SU-DHL-6 (cell line): ENCODE measurements at regions not wholly inside any gene's neighbourhood (a gene's known extent, or its start where the extent isn't known, plus 50 kb on each side); places are given as distances from the start of the nearest gene placed in this dataset.

ENCODE experiments used
- H2AFZ ChIP-seq: fragments of 200-600 bp; sonication (generic); 2 replicates; pipeline ENCODE4 v1.6.1; 2014; ENCODE audit warnings: low read depth, mild to moderate bottlenecking, moderate library complexity, mixed read lengths, antibody characterized with exemption, low read length; ENCODE audit not compliant: severe bottlenecking
- H3F3A ChIP-seq: fragments of 200-600 bp; shearing (Covaris generic); 2 replicates; pipeline ENCODE4 v1.6.0; 2016; ENCODE audit warnings: antibody characterized with exemption, mild to moderate bottlenecking; ENCODE audit not compliant: insufficient read depth
- H3K27ac ChIP-seq: fragments of 200-600 bp; sonication (generic); 2 replicates; pipeline ENCODE4 v1.5.1; 2016; ENCODE audit warnings: low read depth, mild to moderate bottlenecking, low read length, moderate library complexity, mixed read lengths
- H3K27me3 ChIP-seq: fragments of 200-600 bp; sonication (generic), shearing (Covaris generic); 2 replicates; pipeline ENCODE4 v1.6.0; 2014; ENCODE audit warnings: mild to moderate bottlenecking, low read length
- H3K36me3 ChIP-seq: fragments of 200-600 bp; sonication (generic); 2 replicates; pipeline ENCODE4 v1.6.1; 2014; ENCODE audit warnings: mild to moderate bottlenecking, low read length, mixed read lengths
- H3K4me2 ChIP-seq: fragments of 300-600, 200-600 bp; shearing (Covaris generic), sonication (generic); 2 replicates; pipeline ENCODE4 v1.6.0; 2014; ENCODE audit warnings: low read length, low read depth, mild to moderate bottlenecking; ENCODE audit not compliant: poor library complexity, severe bottlenecking
- H3K4me3 ChIP-seq: fragments of 200-600 bp; sonication (generic); 2 replicates; pipeline ENCODE4 v1.5.1; 2014; ENCODE audit warnings: antibody characterized with exemption, low read length, mild to moderate bottlenecking, mixed read lengths; ENCODE audit not compliant: insufficient read depth, poor library complexity, severe bottlenecking
- H3K79me2 ChIP-seq: fragments of 200-600 bp; sonication (generic); 2 replicates; pipeline ENCODE4 v1.6.1; 2014; ENCODE audit warnings: mild to moderate bottlenecking, low read length, moderate library complexity; ENCODE audit not compliant: insufficient read depth
- H3K9ac ChIP-seq: fragments of 200-600 bp; sonication (generic); 2 replicates; pipeline ENCODE4 v1.7.0; 2014; ENCODE audit warnings: mild to moderate bottlenecking, low read length
- H3K9me2 ChIP-seq: fragments of 200-600 bp; sonication (generic); replicated peaks from 2 replicates; pipeline ENCODE4 v1.6.1; 2014; ENCODE audit warnings: low read length; ENCODE audit not compliant: insufficient read depth
- H3K9me3 ChIP-seq: fragments of 200-600 bp; sonication (generic); 2 replicates; pipeline ENCODE4 v1.6.1; 2014; ENCODE audit warnings: low read length, mixed read lengths; ENCODE audit not compliant: insufficient read depth
- H4K20me1 ChIP-seq: fragments of 200-600 bp; sonication (generic); 2 replicates; pipeline ENCODE4 v1.6.1; 2014; ENCODE audit warnings: low read depth, mild to moderate bottlenecking, antibody characterized with exemption, low read length, moderate library complexity, mixed read lengths
- EZH2phosphoT487 ChIP-seq: fragments of 200-600 bp; sonication (generic), shearing (Covaris generic); conservative IDR thresholded peaks from 2 replicates; pipeline ENCODE4 v1.6.1; 2018; ENCODE audit warnings: mild to moderate bottlenecking, antibody characterized with exemption, low read length, moderate library complexity, mixed read lengths
- TF ChIP-seq, protein P1 (sequence below): fragments of 200-600 bp; sonication (generic); IDR thresholded peaks from one replicate; pipeline ENCODE4 v1.5.1; 2017; ENCODE audit warnings: antibody characterized with exemption, mild to moderate bottlenecking, low read length, moderate library complexity; ENCODE audit not compliant: insufficient read depth, poor library complexity, severe bottlenecking

DNA sequence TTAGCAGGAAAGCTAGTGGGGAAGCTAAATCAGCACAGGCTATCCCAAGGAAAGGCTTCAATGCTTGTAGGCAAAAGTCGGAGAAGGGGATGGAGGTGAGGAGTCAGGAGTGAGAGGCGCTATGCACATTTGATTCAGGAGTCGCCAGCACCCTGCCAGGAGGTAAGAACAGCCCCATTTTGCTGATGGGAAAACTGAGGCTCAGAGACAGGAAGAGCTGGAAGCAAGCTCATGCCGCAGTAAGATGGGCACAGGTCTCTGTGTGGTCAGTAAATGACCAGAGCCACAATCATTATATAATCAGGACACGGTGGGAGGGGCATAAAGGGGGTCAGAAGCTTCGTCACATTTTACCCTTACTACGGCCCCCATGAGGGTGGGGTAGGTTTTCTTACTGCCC is 504.4 kb downstream of the MN1 start:
- no peaks in the 10 kb centered on the region for H3K36me3 ChIP-seq
- H4K20me1 ChIP-seq, result no peaks in the 10 kb centered on the region
- no peak overlapping the region for H3K9ac ChIP-seq
- H3K9me3 ChIP-seq, result no peaks in the 10 kb centered on the region
- no peak overlapping the region for H3K27ac ChIP-seq
- no peak overlapping the region for H2AFZ ChIP-seq
- no peak overlapping the region for H3K4me2 ChIP-seq
- no peaks in the 10 kb centered on the region for H3K79me2 ChIP-seq
- no peak for TF ChIP-seq EZH2phosphoT487
- TF ChIP-seq, protein P1, sequence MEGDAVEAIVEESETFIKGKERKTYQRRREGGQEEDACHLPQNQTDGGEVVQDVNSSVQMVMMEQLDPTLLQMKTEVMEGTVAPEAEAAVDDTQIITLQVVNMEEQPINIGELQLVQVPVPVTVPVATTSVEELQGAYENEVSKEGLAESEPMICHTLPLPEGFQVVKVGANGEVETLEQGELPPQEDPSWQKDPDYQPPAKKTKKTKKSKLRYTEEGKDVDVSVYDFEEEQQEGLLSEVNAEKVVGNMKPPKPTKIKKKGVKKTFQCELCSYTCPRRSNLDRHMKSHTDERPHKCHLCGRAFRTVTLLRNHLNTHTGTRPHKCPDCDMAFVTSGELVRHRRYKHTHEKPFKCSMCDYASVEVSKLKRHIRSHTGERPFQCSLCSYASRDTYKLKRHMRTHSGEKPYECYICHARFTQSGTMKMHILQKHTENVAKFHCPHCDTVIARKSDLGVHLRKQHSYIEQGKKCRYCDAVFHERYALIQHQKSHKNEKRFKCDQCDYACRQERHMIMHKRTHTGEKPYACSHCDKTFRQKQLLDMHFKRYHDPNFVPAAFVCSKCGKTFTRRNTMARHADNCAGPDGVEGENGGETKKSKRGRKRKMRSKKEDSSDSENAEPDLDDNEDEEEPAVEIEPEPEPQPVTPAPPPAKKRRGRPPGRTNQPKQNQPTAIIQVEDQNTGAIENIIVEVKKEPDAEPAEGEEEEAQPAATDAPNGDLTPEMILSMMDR, result no peak
- H3F3A ChIP-seq, result no peaks in the 10 kb centered on the region
- H3K4me3 ChIP-seq, result no peak overlapping the region
- H3K9me2 ChIP-seq, result no peaks in the 10 kb centered on the region
- H3K27me3 ChIP-seq, result no peaks in the 10 kb centered on the region

DNA sequence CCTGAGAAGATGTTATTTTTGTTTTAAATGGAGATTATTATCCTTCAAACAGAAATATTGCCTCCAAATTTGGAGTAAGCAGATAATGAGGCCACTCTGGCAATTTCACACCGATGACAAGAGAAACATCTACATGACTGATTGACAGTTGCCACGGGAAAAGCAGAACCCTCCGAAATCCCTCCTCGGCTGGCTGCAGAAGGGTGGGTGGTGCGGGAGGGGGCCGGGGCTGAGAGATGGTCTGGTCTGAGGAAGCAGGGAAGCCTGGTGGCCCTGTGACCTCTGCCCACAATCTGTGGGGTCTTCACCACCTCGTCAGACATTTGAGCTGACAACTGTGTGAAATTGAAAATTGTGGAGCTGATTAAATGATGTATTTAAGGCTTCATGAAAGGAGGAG is 503.2 kb downstream of the MN1 start:
- Histone ChIP-seq H3K9me2 (no peaks in the 10 kb centered on the region), H3K9ac (no peak overlapping the region), H4K20me1 (no peaks in the 10 kb centered on the region), H3K9me3 (no peaks in the 10 kb centered on the region), H3K79me2 (no peaks in the 10 kb centered on the region), H3K27me3 (no peaks in the 10 kb centered on the region), H2AFZ (no peak overlapping the region), H3K36me3 (no peaks in the 10 kb centered on the region), H3K4me2 (no peak overlapping the region), H3F3A (no peaks in the 10 kb centered on the region), H3K4me3 (no peak overlapping the region), H3K27ac (no peak overlapping the region)
- TF ChIP-seq EZH2phosphoT487, result no peak
- TF ChIP-seq, protein P1, result no peak

DNA sequence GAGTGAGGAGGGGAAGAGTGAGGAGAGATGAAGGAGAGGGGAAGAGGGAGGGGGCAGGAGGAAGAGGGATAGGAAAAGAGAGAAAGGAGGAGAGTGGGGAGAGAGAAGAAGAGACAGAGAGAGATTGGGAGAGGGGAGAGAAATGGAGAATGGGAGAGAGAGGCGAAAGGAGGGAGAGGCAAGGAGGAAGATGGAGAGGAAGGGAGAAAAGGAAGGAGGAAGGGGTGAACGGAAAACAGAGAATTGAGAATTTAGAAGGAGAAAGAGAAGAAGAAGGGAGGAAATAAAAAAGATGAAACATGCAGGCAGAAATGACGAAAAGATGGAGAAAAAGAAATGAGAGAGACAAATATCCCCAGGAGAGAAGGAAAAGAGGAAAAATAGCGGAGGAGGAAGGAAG is 502.8 kb downstream of the MN1 start:
- H3F3A ChIP-seq, result no peaks in the 10 kb centered on the region
- no peaks in the 10 kb centered on the region for H3K36me3 ChIP-seq
- no peaks in the 10 kb centered on the region for H3K79me2 ChIP-seq
- H4K20me1 ChIP-seq, result no peaks in the 10 kb centered on the region
- TF ChIP-seq, protein P1, result no peak
- TF ChIP-seq EZH2phosphoT487, result no peak
- H3K4me2 ChIP-seq, result no peak overlapping the region
- H3K9me3 ChIP-seq, result no peaks in the 10 kb centered on the region
- no peak overlapping the region for H3K27ac ChIP-seq
- H3K9me2 ChIP-seq, result no peaks in the 10 kb centered on the region
- H2AFZ ChIP-seq, result no peak overlapping the region
- H3K4me3 ChIP-seq, result no peak overlapping the region
- H3K9ac ChIP-seq, result no peak overlapping the region
- no peaks in the 10 kb centered on the region for H3K27me3 ChIP-seq
